ENCODE measurements at regions not wholly inside any gene's neighbourhood (a gene's known extent, or its start where the extent isn't known, plus 50 kb on each side); places are given as distances from the start of the nearest gene placed in this dataset.

GRCh38 chr1:117751321-117751720 is 145.5 kb downstream of the TENT5C start:
- Histone ChIP-seq H2AK5ac (ENCODE audit: low read depth, low read length) (no peak overlapping the region), H3K56ac (replicated peaks; ENCODE audit: insufficient read length, low read depth, low read length) (no peak overlapping the region), H3K79me2 (ENCODE audit: control insufficient read depth in 1 of 2, insufficient read depth in 2 of 2, low read length in 2 of 2) (no peaks in the 10 kb centered on the region), H2AFZ (ENCODE audit: low read length) (no peak overlapping the region), H2BK120ac (replicated peaks; ENCODE audit: low read depth, low read length) (no peak overlapping the region), H3K79me1 (ENCODE audit: low read depth, low read length) (no peaks in the 10 kb centered on the region), H3K23me2 (ENCODE audit: low read depth, low read length) (no peaks in the 10 kb centered on the region), H3K36me3 (ENCODE audit: control insufficient read depth in 2 of 4, insufficient read depth in 4 of 4, low read length in 3 of 4) (no peaks in the 10 kb centered on the region; a peak in 1 of 8 replicates), H3K27me3 (replicated peaks in 1 of 4; ENCODE audit: control insufficient read depth in 3 of 4, extremely low read depth in 1 of 4, insufficient read depth in 3 of 4, low read length in 3 of 4) (no peaks in the 10 kb centered on the region), H3K4ac (replicated peaks; ENCODE audit: insufficient read length, low read depth, low read length) (no peak overlapping the region), H4K20me1 (replicated peaks in 1 of 2; ENCODE audit: control insufficient read depth in 1 of 2, insufficient read depth in 2 of 2, low read length in 2 of 2) (no peaks in the 10 kb centered on the region), H3K9me3 (ENCODE audit: insufficient read depth in 2 of 2, low read depth in 1 of 2, low read length in 1 of 2) (peaks cover 5% of the 10 kb centered on the region in 2 experiments; a peak in 1 of 4 replicates), H2BK12ac (ENCODE audit: low read depth, low read length) (no peak overlapping the region), H3K23ac (ENCODE audit: insufficient read length) (no peak overlapping the region), H4K5ac (ENCODE audit: insufficient read length, low read depth, low read length) (no peak overlapping the region), H3K9ac (replicated peaks in 1 of 4; ENCODE audit: extremely low read depth in 1 of 4, low read depth in 3 of 4, low read length in 3 of 4) (no peak overlapping the region), H3K14ac (ENCODE audit: insufficient read length) (no peak overlapping the region), H4K8ac (ENCODE audit: extremely low read depth, insufficient read depth, low read length) (no peak overlapping the region), H3K4me1 (replicated peaks in 1 of 4; ENCODE audit: control insufficient read depth in 3 of 4, insufficient read depth in 4 of 4, low read length in 3 of 4) (no peaks in the 10 kb centered on the region), H2BK5ac (ENCODE audit: low read depth, low read length) (no peak overlapping the region), H3K27ac (ENCODE audit: low read depth, low read length) (no peak overlapping the region), H2BK15ac (ENCODE audit: low read length) (no peak overlapping the region), H3K18ac (ENCODE audit: extremely low read depth, low read length) (no peak overlapping the region), H3K4me2 (ENCODE audit: insufficient read depth in 1 of 2, low read depth in 2 of 2, low read length in 2 of 2) (no peak overlapping the region), H4K91ac (replicated peaks; ENCODE audit: insufficient read length, low read length) (no peak overlapping the region), H3K4me3 (ENCODE audit: extremely low read depth in 1 of 4, insufficient read depth in 2 of 4, low read depth in 3 of 4, low read length in 4 of 4) (no peak overlapping the region), H2BK20ac (ENCODE audit: low read length) (no peak overlapping the region)
- no peak for FAIRE-seq
- DNase-seq (ENCODE audit: low read depth in 1 of 2, low spot score in 2 of 2) = no peak
- CTCF ChIA-PET (ENCODE audit: partially characterized antibody) = interaction anchor here (0.6 to 10.2 kb wide), 7 partner anchors 41 to 536 kb away, joined by 3 to 128 read pairs (median 4); no protein-coding TSS in a partner anchor
- no peak for TF ChIP-seq POLR2AphosphoS5 (IDR thresholded peaks at IDR 0.05; ENCODE audit: low read depth, low read length)
- no peak for TF ChIP-seq CBX8 (IDR thresholded peaks at IDR 0.05; ENCODE audit: borderline replicate concordance, low read depth, low read length)
- no peak for TF ChIP-seq HDAC6 (IDR thresholded peaks at IDR 0.05; ENCODE audit: low read depth, low read length)
- TF ChIP-seq KDM1A (IDR thresholded peaks at IDR 0.05; ENCODE audit: borderline replicate concordance, low read length) = no peak
- no peak for TF ChIP-seq CEBPB (IDR thresholded peaks at IDR 0.05; ENCODE audit: low read depth, low read length)
- TF ChIP-seq, protein P1, sequence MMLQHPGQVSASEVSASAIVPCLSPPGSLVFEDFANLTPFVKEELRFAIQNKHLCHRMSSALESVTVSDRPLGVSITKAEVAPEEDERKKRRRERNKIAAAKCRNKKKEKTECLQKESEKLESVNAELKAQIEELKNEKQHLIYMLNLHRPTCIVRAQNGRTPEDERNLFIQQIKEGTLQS (IDR thresholded peaks at IDR 0.05; ENCODE audit: insufficient read depth, low read depth, low read length) = no peak
- no peak for TF ChIP-seq ZNF274 (IDR thresholded peaks at IDR 0.05; ENCODE audit: borderline replicate concordance, extremely low read depth, low read length)
- no peak for TF ChIP-seq FOSL1 (IDR thresholded peaks at IDR 0.05; ENCODE audit: insufficient read depth, low read depth, low read length)
- no peak for TF ChIP-seq SP1 (IDR thresholded peaks at IDR 0.05; ENCODE audit: low read depth, low read length)
- no peak for TF ChIP-seq POU5F1 (IDR thresholded peaks at IDR 0.05; ENCODE audit: low read depth, low read length)
- no peak for TF ChIP-seq SUZ12 (IDR thresholded peaks at IDR 0.05; ENCODE audit: low read length)
- no peak for TF ChIP-seq SIX5 (IDR thresholded peaks at IDR 0.05; ENCODE audit: low read depth, low read length)
- no peak for TF ChIP-seq TEAD4 (IDR thresholded peaks at IDR 0.05; ENCODE audit: low read depth, low read length)
- no peak for TF ChIP-seq SIRT6 (IDR thresholded peaks at IDR 0.05; ENCODE audit: low read length)
- POLR2A ChIA-PET (ENCODE audit: partially characterized antibody) = no interaction called here
- WGBS, 2 experiments (ENCODE audit: extremely low coverage in 1 of 2, insufficient coverage in 1 of 2, insufficient read length in 1 of 2, insufficient replicate concordance in 2 of 2, low coverage in 1 of 2, low lambda C conversion rate in 2 of 2, missing lambda C conversion rate in 1 of 2) = 85% methylated on average over 2 of the region's 2 CpGs; no CpG with 5 or more reads in 1 of the 2 experiments

Measured in H1 (cell line).